ENCODE measurements at regions not wholly inside any gene's neighbourhood (a gene's known extent, or its start where the extent isn't known, plus 50 kb on each side); places are given as distances from the start of the nearest gene placed in this dataset.

- in situ Hi-C loops (cut with HindIII; ENCODE audit: low pct_ligation_motif_present, low sequenced_read_pairs) = no loop called here
- DNase-seq = no peak
- no peak for TF ChIP-seq CTCF (IDR thresholded peaks at IDR 0.05; ENCODE audit: low read depth, low read length, missing control alignments)
- Histone ChIP-seq H3K4me3 (ENCODE audit: low read depth, low read length) (no peak overlapping the region), H3K27ac (no peak overlapping the region), H3K27me3 (replicated peaks) (peaks cover 6% of the 10 kb centered on the region), H3K36me3 (replicated peaks) (no peaks in the 10 kb centered on the region)
Observed at GRCh38 chr12:30874455-30875321, 51.9 kb upstream of the TSPAN11 start.

GRCh38 chr12:30870491-30871265, 55.9 kb upstream of the TSPAN11 start:
- Histone ChIP-seq H3K4me3 (ENCODE audit: low read depth, low read length) (no peak overlapping the region), H3K36me3 (replicated peaks) (no peaks in the 10 kb centered on the region), H3K27me3 (replicated peaks) (peaks cover 3% of the 10 kb centered on the region), H3K27ac (no peak overlapping the region)
- TF ChIP-seq CTCF (IDR thresholded peaks at IDR 0.05; ENCODE audit: low read depth, low read length, missing control alignments) = no peak
- in situ Hi-C loops (cut with HindIII; ENCODE audit: low pct_ligation_motif_present, low sequenced_read_pairs) = no loop called here
- peak; percentile 20 for DNase-seq

GRCh38 chr12:30867415-30867814, 59.1 kb upstream of the TSPAN11 start:
- Histone ChIP-seq H3K4me3 (ENCODE audit: low read depth, low read length) (no peak overlapping the region), H3K36me3 (replicated peaks) (no peaks in the 10 kb centered on the region), H3K27me3 (replicated peaks) (no peaks in the 10 kb centered on the region), H3K27ac (no peak overlapping the region)
- in situ Hi-C loops (cut with HindIII; ENCODE audit: low pct_ligation_motif_present, low sequenced_read_pairs) = no loop called here
- DNase-seq = no peak
- TF ChIP-seq CTCF (IDR thresholded peaks at IDR 0.05; ENCODE audit: low read depth, low read length, missing control alignments) = no peak

- no peak for DNase-seq
- Histone ChIP-seq H3K4me3 (ENCODE audit: low read depth, low read length) (no peak overlapping the region), H3K27ac (no peak overlapping the region), H3K27me3 (replicated peaks) (no peaks in the 10 kb centered on the region), H3K36me3 (replicated peaks) (no peaks in the 10 kb centered on the region)
- in situ Hi-C loops (cut with HindIII; ENCODE audit: low pct_ligation_motif_present, low sequenced_read_pairs) = no loop called here
- TF ChIP-seq CTCF (IDR thresholded peaks at IDR 0.05; ENCODE audit: low read depth, low read length, missing control alignments) = no peak
Observed at GRCh38 chr12:30866256-30866655, 60.3 kb upstream of the TSPAN11 start.

- no peak for DNase-seq
- Histone ChIP-seq H3K36me3 (replicated peaks) (no peaks in the 10 kb centered on the region), H3K4me3 (ENCODE audit: low read depth, low read length) (no peak overlapping the region), H3K27me3 (replicated peaks) (no peaks in the 10 kb centered on the region), H3K27ac (no peak overlapping the region)
- in situ Hi-C loops (cut with HindIII; ENCODE audit: low pct_ligation_motif_present, low sequenced_read_pairs) = no loop called here
- TF ChIP-seq CTCF (IDR thresholded peaks at IDR 0.05; ENCODE audit: low read depth, low read length, missing control alignments) = no peak
Observed at GRCh38 chr12:30863839-30864238, 62.7 kb upstream of the TSPAN11 start.
